Epidermal melanocyte (primary cell): ENCODE measurements at regions not wholly inside any gene's neighbourhood (a gene's known extent, or its start where the extent isn't known, plus 50 kb on each side); places are given as distances from the start of the nearest gene placed in this dataset.

Source experiments
- DNase-seq: peaks from one replicate; pipeline ENCODE4 v3.0.0; 2011; ENCODE audit warnings: low spot score; ENCODE audit not compliant: insufficient read length

DNA sequence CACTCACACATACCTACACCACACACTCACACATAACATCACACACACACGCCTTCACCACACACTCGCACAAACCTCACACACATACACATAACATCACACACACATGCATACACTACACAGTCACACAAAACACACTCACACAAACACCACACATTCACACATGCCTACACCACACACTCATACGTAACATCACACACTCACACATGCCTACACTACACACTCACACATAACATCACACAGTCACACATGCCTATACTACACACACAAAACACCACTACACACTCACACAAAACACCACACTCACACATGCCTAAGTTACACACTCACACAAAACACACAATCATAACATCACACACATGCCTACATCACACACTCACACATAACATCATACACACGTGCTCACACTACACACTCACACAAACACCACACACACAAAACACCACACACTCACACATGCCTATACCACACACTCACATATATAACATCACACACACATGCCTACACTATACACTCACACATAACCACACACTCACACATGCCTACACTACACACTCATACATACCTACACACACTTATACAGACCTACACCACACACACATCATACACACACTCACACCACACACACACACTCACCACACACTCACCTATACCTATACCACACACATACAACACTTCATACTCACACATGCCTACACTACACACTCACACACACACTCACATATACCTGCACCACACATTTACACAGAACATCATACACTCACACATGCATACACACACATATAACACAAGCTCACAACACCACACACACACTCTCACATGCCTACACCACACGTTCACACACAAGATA lies 383.5 kb downstream of the C6orf118 start:
- no peak for DNase-seq

GRCh38 chr6:164924674-164925073 lies 384.7 kb downstream of the C6orf118 start:
- no peak for DNase-seq

DNA sequence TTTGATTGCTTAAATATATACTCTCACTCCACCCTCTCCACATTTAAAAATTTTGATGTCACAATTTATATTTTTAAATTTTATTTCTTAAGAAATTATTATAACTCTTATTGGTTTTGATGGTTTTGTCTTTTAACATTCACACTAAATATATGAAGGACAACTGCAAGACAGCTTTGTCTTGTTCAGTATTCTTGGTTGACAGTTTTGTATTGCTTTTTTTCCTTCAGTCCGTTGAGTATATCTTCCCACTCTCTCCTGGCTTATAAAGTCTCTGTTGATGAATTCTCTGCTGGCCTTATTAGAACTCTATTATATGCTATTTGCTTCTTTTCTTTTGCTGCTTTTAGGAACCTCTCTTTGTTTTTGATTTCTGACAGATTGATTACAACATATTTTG lies 392.2 kb downstream of the C6orf118 start:
- DNase-seq: no peak

GRCh38 chr6:164916087-164916486 lies 393.3 kb downstream of the C6orf118 start:
- DNase-seq: no peak

DNA sequence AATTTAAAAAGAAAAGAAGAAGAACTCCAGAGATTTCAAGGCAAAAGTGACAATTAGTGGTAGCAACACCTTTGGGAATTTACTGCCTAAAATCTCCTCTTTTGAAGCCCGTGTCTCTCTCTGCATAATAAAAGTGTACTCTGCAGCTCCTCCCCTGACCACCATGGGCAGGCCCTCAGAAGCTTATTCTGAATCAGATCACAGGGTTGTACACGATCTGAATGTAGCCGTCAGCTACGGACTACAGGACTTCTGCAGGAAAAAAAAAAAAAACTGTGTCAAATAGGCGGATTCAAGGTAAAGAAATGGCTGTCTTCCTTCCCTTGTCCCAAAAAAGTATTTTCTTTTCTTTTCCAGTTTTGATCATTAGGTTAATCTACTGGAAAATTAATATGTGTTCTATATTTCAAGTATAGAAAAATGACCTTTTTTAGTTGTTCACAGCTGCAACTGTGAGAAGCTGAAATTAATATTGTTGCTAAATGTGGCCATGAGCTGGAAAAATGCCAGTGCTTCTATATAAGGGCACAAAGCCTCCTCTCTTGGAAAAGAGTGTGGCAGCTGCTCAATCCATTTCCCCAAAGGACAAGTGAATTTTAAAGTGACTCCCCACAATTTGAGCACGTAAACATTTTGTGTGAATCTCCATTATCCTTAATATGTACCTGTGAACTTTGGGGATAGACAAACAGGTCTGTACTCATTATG lies 397.4 kb downstream of the C6orf118 start:
- DNase-seq: no peak

GRCh38 chr6:164911151-164911550 lies 398.3 kb downstream of the C6orf118 start:
- DNase-seq: peak; percentile 20

- DNase-seq: no peak
Observed at GRCh38 chr6:164906766-164907165, 402.6 kb downstream of the C6orf118 start.

DNA sequence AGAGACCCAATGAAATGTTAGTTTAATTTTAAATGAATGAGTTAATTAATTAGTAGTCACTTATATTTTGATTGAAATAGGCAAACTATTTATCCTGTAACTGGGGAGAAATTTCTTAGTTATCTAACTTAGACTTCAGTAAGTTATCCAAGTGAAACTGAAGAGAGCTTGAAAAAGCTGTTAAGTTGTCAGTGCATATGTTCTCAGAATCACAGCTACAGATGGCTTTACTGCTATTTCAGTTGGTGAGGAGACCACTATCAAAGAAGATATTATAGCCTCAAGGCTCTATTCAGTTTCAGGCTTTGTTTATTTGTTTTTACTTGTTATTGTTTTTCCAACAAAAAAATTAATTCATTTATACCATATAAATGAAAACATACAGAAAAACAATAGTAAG lies 404.1 kb downstream of the C6orf118 start:
- no peak for DNase-seq

- DNase-seq: no peak
Observed at GRCh38 chr6:164898412-164898811, 411.0 kb downstream of the C6orf118 start.

DNA sequence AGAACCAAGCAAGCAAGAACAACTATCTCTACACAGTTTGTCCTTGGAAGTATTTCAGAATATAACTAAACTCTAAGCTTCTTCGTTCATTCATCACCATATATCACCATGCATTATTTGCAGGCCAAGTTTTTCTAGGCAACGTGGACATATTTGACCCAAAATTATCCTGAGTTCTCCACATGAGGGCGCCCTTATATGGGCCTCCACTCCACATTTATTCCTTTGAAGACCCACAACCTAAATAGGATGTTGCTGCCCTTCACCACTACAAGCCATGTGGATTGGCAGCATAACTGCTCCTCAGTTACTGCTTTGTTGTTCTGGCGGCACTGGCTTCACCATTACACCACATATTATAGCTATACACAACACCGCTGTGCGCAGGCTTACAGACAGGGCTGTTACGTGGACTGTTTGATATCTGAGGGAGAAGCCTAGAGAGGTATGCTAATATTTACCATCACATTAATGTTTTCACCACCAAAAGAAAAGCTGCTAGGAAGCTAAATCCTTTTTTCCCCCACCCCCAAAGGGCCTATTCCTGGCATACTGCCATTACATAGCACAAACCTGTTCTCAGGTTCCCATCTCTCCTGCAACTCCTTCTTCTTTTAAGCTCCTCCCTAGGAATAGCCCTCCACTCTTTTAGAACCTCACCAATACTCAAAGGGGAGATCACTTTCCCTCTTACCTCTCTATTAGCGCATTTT lies 411.7 kb downstream of the C6orf118 start:
- no peak for DNase-seq

DNA sequence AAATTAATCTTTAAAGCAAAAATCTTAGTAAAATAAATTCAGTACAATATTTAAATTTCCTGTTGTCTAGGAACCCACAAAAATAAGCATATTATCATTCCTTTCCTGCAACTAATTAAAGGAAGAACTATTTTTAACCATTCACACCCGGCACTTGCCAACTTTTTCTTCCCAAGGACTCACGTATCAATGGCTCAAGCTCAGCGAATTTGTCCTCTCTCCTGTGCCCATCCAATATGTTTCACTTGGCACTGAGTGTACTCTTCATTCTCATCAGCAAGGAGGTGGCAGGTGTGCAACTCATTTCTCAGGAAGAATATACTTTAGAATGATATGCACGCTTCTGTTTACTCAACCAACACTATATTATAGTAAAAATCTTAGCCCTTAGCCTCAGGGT lies 419.4 kb downstream of the C6orf118 start:
- no peak for DNase-seq

GRCh38 chr6:164887660-164888059 lies 421.7 kb downstream of the C6orf118 start:
- DNase-seq: no peak

DNA sequence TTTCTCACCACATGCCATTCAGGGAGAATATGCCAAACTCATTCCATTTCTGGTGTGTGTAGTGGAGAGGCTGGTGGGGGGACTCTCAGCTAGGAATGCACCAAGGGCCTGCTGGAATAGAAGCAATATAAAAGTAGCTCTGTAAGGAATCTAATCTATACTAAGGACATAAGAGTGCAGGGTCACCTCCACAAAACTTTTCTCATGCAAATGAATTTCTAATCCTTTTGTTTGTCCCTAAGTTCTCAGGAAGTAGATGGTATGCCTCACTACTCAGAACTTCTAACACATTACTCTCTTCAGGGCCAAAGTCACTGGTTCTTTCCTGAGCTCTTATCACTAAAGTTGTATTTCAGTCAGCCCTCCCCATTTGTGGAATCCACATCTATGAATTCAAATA lies 427.2 kb downstream of the C6orf118 start:
- no peak for DNase-seq

- DNase-seq: no peak
Observed at GRCh38 chr6:164871783-164872182, 437.6 kb downstream of the C6orf118 start.

- DNase-seq: no peak
Observed at GRCh38 chr6:164870164-164870563, 439.2 kb downstream of the C6orf118 start.

GRCh38 chr6:164861967-164862366 lies 447.4 kb downstream of the C6orf118 start:
- no peak for DNase-seq

GRCh38 chr6:164859816-164860215 lies 449.6 kb downstream of the C6orf118 start:
- DNase-seq: no peak

- DNase-seq: no peak
Observed at GRCh38 chr6:164856138-164856537, 453.3 kb downstream of the C6orf118 start.

DNA sequence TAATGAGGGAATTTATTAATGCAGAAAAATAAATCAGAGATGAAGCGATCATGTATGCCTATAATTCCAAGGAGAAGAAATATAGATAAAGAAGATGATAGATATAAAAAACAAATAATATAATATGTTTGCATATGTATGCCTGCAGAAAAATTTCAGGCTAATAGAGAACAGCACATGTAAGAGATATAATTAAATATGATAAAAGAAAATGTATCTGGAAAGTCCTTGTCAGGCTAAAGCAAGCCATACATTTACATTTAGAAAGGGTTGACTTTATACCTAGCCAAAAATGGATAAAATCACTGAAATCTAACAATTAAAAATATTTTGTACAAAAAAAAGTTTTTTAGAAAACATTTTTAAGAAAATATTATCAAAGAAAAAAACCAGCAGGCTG lies 454.1 kb downstream of the C6orf118 start:
- no peak for DNase-seq

DNA sequence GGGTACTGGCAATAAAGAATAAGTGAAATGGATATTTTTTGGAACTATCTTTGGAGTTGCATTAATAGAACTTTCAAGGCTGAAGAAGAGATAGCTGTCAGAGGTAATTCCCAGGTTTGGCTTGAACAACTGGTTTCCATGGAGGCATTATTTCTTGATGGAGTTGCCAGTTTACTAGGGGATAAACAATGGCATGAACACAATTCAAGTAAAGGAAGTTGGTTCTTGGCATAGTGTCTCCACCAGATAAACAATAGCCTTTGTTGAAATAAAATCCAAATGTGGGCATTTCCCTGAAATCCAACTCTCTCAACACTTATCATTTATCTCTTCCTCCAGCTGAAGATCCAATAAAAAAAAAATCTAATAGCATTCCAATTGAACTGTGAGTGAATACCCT lies 454.9 kb downstream of the C6orf118 start:
- DNase-seq: no peak

DNA sequence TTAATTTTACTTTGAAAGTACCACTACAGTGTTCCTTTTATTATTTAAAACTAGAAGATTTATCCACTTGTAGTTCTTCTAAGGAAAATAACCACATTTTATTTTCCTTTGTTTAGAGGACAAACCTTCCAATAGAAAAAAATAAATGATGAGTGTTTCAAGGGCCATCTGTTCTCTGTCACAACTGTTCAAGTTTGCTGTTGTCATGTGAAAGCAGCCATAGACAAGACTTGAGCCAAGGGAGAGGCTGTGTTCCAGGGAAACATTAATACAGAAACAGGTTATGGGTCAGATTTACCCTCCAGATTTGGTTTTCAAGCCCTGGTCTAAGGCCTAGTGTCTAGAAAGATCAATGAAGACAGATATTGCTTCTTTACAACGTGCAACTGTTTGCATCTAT lies 463.6 kb downstream of the C6orf118 start:
- no peak for DNase-seq

- DNase-seq: no peak
Observed at GRCh38 chr6:164842085-164842484, 467.3 kb downstream of the C6orf118 start.
